Activated CD8-positive, alpha-beta T cell treated with anti-CD3 and anti-CD28 coated beads, Interleukin-2, amount 10 ng/mL, durations not matched to agents 7 days and 5 days (primary cell): ENCODE measurements at regions not wholly inside any gene's neighbourhood (a gene's known extent, or its start where the extent isn't known, plus 50 kb on each side); places are given as distances from the start of the nearest gene placed in this dataset.

Source experiments
- ATAC-seq: fragments of 150-1000 bp; cut with Tn5 transposase; one replicate; pipeline ENCODE4 v1.10.0; 2021; ENCODE audit warnings: moderate library complexity
- CTCF ChIA-PET: fragments of 350-600 bp; sonication (Branson Sonifier 250); formaldehyde crosslinking; loops from one replicate; lab custom pipeline; 2021; ENCODE audit warnings: antibody characterized with exemption; lab: Charles Lee
- POLR2A ChIA-PET: fragments of 350-600 bp; sonication (Branson Sonifier 250); formaldehyde crosslinking; loops from one replicate; lab custom pipeline; 2021; ENCODE audit warnings: antibody characterized with exemption; lab: Charles Lee
- DNase-seq: peaks from one replicate; pipeline ENCODE4 v3.0.0-alpha.2; 2020
- H3K27ac Mint-ChIP-seq: one replicate; pipeline ENCODE4 v1.8.0; 2021; ENCODE audit warnings: mild to moderate bottlenecking, mixed read lengths
- H3K27me3 Mint-ChIP-seq: one replicate; pipeline ENCODE4 v1.8.0; 2021; ENCODE audit warnings: low read depth, mixed read lengths
- H3K36me3 Mint-ChIP-seq: one replicate; pipeline ENCODE4 v1.8.0; 2021; ENCODE audit warnings: low read depth, mixed read lengths
- H3K4me1 Mint-ChIP-seq: one replicate; pipeline ENCODE4 v1.8.0; 2021; ENCODE audit warnings: low read depth, mixed read lengths
- H3K4me3 Mint-ChIP-seq: one replicate; pipeline ENCODE4 v1.8.0; 2021; ENCODE audit warnings: mild to moderate bottlenecking, mixed read lengths
- H3K9me3 Mint-ChIP-seq: one replicate; pipeline ENCODE4 v1.8.0; 2022; ENCODE audit warnings: mixed read lengths; ENCODE audit not compliant: insufficient read depth

- ChIA-PET POLR2A (no interaction called here), CTCF (interaction anchor here (1.5 kb wide), 1 partner anchor 337 kb away, joined by 4 read pairs; no protein-coding TSS in a partner anchor)
Measured at GRCh38 chr3:66744986-66745385, 244.2 kb upstream of the LRIG1 start.

GRCh38 chr3:66747261-66747660 lies 246.4 kb upstream of the LRIG1 start:
- H3K27me3 Mint-ChIP-seq: peaks cover 3% of the 10 kb centered on the region
- no peaks in the 10 kb centered on the region for H3K9me3 Mint-ChIP-seq
- no peak for DNase-seq
- no peak overlapping the region for H3K27ac Mint-ChIP-seq
- ChIA-PET POLR2A (no interaction called here), CTCF (no interaction called here)
- no peaks in the 10 kb centered on the region for H3K4me1 Mint-ChIP-seq
- H3K36me3 Mint-ChIP-seq: no peaks in the 10 kb centered on the region
- H3K4me3 Mint-ChIP-seq: no peak overlapping the region
- ATAC-seq: no peak

More at GRCh38 chr3:66744986-66745385, 244.2 kb upstream of the LRIG1 start:
- H3K27me3 Mint-ChIP-seq: no peaks in the 10 kb centered on the region
- H3K9me3 Mint-ChIP-seq: no peaks in the 10 kb centered on the region
- H3K36me3 Mint-ChIP-seq: no peaks in the 10 kb centered on the region
- ATAC-seq (no peak), DNase-seq (no peak)
- H3K4me1 Mint-ChIP-seq: no peaks in the 10 kb centered on the region
- H3K4me3 Mint-ChIP-seq: no peak overlapping the region
- no peak overlapping the region for H3K27ac Mint-ChIP-seq

GRCh38 chr3:66747696-66748095 lies 246.9 kb upstream of the LRIG1 start:
- ChIA-PET POLR2A (no interaction called here), CTCF (interaction anchor here (0.6 kb wide), 1 partner anchor 467 kb away, joined by 4 read pairs; no protein-coding TSS in a partner anchor)
- ATAC-seq: no peak

DNA sequence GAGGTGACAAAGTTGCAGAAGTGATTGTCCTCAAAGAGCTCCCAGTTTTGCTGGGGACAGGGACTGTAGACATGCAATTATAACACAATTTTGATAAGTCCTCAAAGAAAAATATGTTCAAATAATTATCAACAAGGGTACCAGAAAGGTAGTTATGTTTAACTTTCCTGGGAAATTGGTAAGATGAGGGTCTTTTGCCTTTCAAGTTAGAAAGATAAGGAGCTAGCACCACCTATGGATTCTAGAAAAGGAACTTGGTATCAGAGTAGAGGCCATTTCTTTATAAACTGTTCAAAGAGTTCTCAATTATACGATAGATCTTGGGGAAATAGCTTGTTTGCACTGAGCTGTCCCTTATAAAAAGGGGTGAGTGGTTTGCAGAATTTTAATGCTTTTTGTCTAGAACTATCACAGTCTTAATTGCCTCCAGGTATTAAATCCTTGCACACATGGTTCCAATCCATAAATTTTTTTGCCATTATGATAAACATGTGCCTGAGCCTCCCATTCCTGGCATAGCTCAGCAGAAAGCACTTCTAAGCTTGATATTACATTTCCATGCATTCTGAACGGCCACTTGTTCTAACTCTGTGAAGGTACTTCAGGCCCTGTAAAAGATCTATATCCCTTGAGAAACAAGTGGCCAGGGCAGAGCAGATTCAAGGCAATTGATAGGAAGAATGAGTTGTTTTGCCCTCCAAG lies 247.5 kb upstream of the LRIG1 start:
- no peak overlapping the region for H3K4me3 Mint-ChIP-seq
- H3K36me3 Mint-ChIP-seq: no peaks in the 10 kb centered on the region
- no peaks in the 10 kb centered on the region for H3K9me3 Mint-ChIP-seq
- ATAC-seq: no peak
- peaks cover 3% of the 10 kb centered on the region for H3K27me3 Mint-ChIP-seq
- POLR2A ChIA-PET: no interaction called here
- H3K4me1 Mint-ChIP-seq: no peaks in the 10 kb centered on the region
- no peak overlapping the region for H3K27ac Mint-ChIP-seq
- no peak for DNase-seq
- CTCF ChIA-PET: interaction anchor here (0.6 kb wide), 1 partner anchor 468 kb away, joined by 4 read pairs; no protein-coding TSS in a partner anchor

More at GRCh38 chr3:66747696-66748095, 246.9 kb upstream of the LRIG1 start:
- no peaks in the 10 kb centered on the region for H3K9me3 Mint-ChIP-seq
- H3K4me3 Mint-ChIP-seq: no peak overlapping the region
- no peaks in the 10 kb centered on the region for H3K4me1 Mint-ChIP-seq
- DNase-seq: no peak
- H3K27ac Mint-ChIP-seq: no peak overlapping the region
- peaks cover 3% of the 10 kb centered on the region for H3K27me3 Mint-ChIP-seq
- no peaks in the 10 kb centered on the region for H3K36me3 Mint-ChIP-seq

GRCh38 chr3:66751842-66752241 lies 246.3 kb upstream of the KBTBD8 start:
- CTCF ChIA-PET: no interaction called here
- H3K36me3 Mint-ChIP-seq: no peaks in the 10 kb centered on the region
- POLR2A ChIA-PET: no interaction called here
- DNase-seq (no peak), ATAC-seq (no peak)
- H3K27ac Mint-ChIP-seq: no peak overlapping the region
- no peaks in the 10 kb centered on the region for H3K9me3 Mint-ChIP-seq
- no peak overlapping the region for H3K4me3 Mint-ChIP-seq
- peaks cover 3% of the 10 kb centered on the region for H3K27me3 Mint-ChIP-seq
- H3K4me1 Mint-ChIP-seq: no peaks in the 10 kb centered on the region

DNA sequence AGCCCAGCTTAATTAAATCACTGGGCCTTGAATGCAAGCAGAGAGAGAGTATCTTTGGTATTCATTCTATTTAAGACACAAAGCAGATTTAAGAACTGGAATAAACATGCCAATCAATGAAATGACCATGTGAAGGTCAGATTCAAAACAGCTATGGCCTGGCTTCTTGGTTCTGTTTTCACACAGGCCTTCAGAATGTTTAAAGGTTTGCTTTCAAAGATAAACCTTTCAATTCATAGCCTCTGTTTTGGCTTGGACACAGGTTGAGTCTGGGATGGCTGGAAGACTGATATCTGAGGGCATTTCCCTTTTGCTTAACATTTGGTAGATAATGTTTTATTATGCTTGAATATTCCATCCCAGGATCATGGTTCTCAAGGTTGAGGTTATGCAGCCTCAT lies 244.4 kb upstream of the KBTBD8 start:
- H3K27me3 Mint-ChIP-seq: peaks cover 3% of the 10 kb centered on the region
- POLR2A ChIA-PET: no interaction called here

GRCh38 chr3:66754613-66755012 lies 243.5 kb upstream of the KBTBD8 start:
- H3K27ac Mint-ChIP-seq: no peak overlapping the region
- no peak for DNase-seq
- ChIA-PET CTCF (interaction anchor here (0.6 to 1.4 kb wide), 2 partner anchors 49 to 478 kb away, joined by 3 to 4 read pairs; no protein-coding TSS in a partner anchor), POLR2A (no interaction called here)
- H3K4me3 Mint-ChIP-seq: no peak overlapping the region
- ATAC-seq: no peak
- peaks cover 3% of the 10 kb centered on the region for H3K27me3 Mint-ChIP-seq
- H3K36me3 Mint-ChIP-seq: no peaks in the 10 kb centered on the region
- no peaks in the 10 kb centered on the region for H3K9me3 Mint-ChIP-seq
- H3K4me1 Mint-ChIP-seq: no peaks in the 10 kb centered on the region

More for the DNA sequence above, 244.4 kb upstream of the KBTBD8 start:
- no peak overlapping the region for H3K4me3 Mint-ChIP-seq
- no peaks in the 10 kb centered on the region for H3K9me3 Mint-ChIP-seq
- H3K36me3 Mint-ChIP-seq: no peaks in the 10 kb centered on the region
- CTCF ChIA-PET: no interaction called here
- no peaks in the 10 kb centered on the region for H3K4me1 Mint-ChIP-seq
- no peak for DNase-seq
- ATAC-seq: no peak
- no peak overlapping the region for H3K27ac Mint-ChIP-seq

DNA sequence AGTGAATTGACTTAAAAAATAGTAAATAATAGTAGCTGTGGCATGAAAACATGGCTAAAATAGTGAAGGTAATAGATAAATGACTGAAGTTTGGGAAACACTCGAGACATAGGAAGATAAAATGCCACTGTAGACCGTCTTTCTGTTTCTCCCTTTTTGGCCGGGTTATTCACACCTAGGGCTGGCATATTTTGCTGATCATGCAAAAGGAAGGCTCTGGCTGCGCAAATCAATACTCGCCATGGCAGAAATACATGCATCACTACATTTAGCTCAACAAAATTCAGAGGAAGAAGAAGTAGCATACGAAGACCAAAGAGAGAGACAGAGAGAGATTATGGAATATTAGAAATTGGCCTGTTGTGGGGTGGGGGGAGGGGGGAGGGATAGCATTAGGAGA lies 242.2 kb upstream of the KBTBD8 start:
- H3K36me3 Mint-ChIP-seq: no peaks in the 10 kb centered on the region
- ChIA-PET CTCF (no interaction called here), POLR2A (no interaction called here)
- no peaks in the 10 kb centered on the region for H3K4me1 Mint-ChIP-seq
- no peak for ATAC-seq
- H3K27ac Mint-ChIP-seq: no peak overlapping the region
- DNase-seq: no peak
- no peak overlapping the region for H3K4me3 Mint-ChIP-seq
- peaks cover 3% of the 10 kb centered on the region for H3K27me3 Mint-ChIP-seq
- H3K9me3 Mint-ChIP-seq: no peaks in the 10 kb centered on the region

- POLR2A ChIA-PET: no interaction called here
- Mint-ChIP-seq H3K4me3 (no peak overlapping the region), H3K4me1 (no peaks in the 10 kb centered on the region), H3K27me3 (no peaks in the 10 kb centered on the region), H3K9me3 (no peaks in the 10 kb centered on the region), H3K36me3 (no peaks in the 10 kb centered on the region), H3K27ac (no peak overlapping the region)
- CTCF ChIA-PET: no interaction called here
- DNase-seq (no peak), ATAC-seq (no peak)
Measured at GRCh38 chr3:66756468-66757036, 241.6 kb upstream of the KBTBD8 start.

- no peak for DNase-seq
- Mint-ChIP-seq H3K27me3 (no peaks in the 10 kb centered on the region), H3K27ac (no peak overlapping the region), H3K4me1 (no peaks in the 10 kb centered on the region), H3K4me3 (no peak overlapping the region), H3K9me3 (no peaks in the 10 kb centered on the region), H3K36me3 (no peaks in the 10 kb centered on the region)
- ATAC-seq: no peak
- CTCF ChIA-PET: no interaction called here
- POLR2A ChIA-PET: no interaction called here
Measured at GRCh38 chr3:66761093-66761780, 236.9 kb upstream of the KBTBD8 start.

GRCh38 chr3:66762916-66763693 lies 235.0 kb upstream of the KBTBD8 start:
- Mint-ChIP-seq H3K27me3 (peaks cover 3% of the 10 kb centered on the region), H3K9me3 (no peaks in the 10 kb centered on the region), H3K4me3 (no peak overlapping the region), H3K36me3 (no peaks in the 10 kb centered on the region), H3K4me1 (no peaks in the 10 kb centered on the region), H3K27ac (no peak overlapping the region)
- no peak for ATAC-seq
- POLR2A ChIA-PET: no interaction called here
- no peak for DNase-seq
- CTCF ChIA-PET: interaction anchor here (0.6 kb wide), 1 partner anchor 385 kb away, joined by 3 read pairs; no protein-coding TSS in a partner anchor
